Activated naive CD4-positive, alpha-beta T cell (primary cell): ENCODE measurements at regions not wholly inside any gene's neighbourhood (a gene's known extent, or its start where the extent isn't known, plus 50 kb on each side); places are given as distances from the start of the nearest gene placed in this dataset.
"Not testable (repeated sequence)": the region's sequence is repeated elsewhere in the genome, so short reads cannot be mapped to it uniquely, and the experiment has no call there.

Experiments used
- DNase-seq, 4 experiments: peaks; one replicate each; lab custom pipeline; 2025; lab: John Stamatoyannopoulos, UW

DNA sequence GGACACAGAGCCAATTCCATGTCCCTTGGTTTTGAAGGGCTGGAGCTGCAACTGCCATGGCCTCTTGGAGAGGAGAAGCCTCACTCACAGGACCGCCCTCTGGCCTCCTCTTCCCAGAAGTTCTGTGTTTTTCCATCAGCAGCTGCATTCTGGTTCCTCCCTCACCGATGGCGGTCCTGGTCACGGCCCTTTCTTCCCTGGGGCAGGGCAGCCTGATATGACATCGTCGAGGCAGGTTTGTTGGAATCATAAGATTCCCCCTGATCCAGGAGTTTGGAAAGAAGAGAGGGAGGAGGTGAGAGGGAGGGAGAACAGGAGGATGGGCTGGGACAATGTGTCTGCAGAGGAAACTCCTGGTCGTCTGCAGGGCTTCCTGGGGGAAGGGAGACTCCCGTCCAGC lies 82.7 kb upstream of the PDZD8 start:
- no peak for DNase-seq

DNA sequence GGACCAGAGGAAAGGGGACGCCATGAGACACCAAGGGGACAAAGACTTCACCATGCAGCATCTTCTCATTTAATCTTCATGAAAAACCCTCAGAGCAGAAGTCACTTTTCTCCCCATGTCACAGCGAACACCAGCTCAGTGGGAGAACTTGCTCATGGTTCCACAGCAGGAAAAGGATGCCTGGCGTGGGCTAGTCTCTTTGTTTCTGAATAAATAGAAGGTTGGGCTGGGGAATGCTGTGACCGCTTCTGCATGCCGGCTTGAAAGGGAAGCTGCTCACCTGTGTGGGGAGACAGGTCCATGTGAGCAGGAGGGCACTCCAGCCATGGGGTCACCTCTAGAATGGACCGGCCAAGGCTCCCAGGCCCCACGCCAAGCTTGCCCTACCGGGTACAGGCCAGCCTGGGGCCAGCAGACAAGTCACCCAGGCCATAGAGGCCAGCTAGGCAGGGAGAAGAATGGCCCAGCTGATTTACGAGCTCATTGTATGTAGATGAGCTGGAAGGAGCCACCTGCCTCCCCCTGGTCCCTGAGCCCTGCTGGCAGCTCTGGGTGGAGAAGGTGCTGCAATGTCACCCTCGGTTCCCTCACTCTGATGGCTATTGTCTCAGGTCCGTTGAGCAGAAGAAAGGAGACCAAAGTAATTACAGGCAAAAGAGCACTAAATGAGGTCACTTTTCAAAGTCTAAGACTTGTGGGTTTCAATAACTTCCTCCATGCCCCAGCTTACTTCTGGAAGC lies 82.0 kb upstream of the PDZD8 start:
- no peak for DNase-seq

DNA sequence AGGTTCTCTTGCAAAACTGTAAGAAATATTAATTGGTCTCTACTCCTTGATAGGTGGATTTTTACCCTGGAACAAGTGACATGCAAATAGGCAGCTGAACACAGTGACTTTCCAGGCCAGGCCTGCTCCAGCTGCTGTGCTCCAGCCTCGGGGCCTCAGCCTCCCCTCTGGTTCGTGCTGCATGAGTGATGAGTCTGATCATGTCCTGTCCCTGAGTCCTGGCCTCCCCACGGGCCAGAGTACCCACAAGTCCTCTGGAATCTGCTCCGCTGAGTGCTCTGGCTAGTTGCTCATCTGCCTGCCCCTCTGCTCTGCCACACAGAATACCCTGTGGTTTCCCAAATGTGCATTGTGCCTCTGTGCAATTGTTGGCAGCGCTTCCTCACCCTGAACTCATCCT lies 80.1 kb upstream of the PDZD8 start:
- DNase-seq: no peak

DNA sequence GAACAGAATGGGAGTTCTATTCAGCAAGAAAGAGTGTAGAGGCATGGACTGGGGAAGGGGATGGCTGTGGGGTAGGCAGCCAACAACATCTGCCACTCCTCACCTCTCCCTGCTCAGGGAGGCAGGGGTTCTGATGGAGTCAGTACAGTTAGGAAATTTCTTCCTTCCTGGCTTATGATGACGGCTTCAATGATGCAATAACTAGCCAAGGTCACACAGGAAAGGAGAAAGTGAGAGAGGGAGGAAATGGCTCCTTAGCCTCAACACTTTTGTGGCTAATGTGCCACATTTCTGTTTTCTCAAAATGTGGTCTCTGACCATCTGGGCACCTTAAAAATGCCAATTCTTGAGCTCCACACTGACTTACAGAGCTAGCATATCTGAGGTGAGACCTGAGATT lies 79.3 kb upstream of the PDZD8 start:
- no peak for DNase-seq

DNA sequence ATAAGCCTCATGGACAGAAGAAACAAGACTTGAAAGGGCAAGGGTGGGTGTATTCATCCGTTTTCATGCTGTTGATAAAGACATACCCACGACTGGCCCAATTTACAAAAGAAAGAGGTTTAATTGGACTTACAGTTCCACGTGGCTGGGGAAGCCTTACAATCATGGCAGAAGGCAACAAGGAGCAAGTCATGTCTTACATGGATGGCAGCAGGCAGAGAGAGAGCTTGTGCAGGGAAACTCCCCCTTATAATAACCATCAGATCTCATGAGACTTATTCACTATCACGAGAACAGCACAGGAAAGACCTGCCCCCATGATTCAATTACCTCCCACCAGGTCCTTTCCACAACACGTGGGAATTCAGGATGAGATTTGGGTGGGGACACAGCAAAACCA lies 78.2 kb upstream of the PDZD8 start:
- DNase-seq: not testable (repeated sequence)

DNA sequence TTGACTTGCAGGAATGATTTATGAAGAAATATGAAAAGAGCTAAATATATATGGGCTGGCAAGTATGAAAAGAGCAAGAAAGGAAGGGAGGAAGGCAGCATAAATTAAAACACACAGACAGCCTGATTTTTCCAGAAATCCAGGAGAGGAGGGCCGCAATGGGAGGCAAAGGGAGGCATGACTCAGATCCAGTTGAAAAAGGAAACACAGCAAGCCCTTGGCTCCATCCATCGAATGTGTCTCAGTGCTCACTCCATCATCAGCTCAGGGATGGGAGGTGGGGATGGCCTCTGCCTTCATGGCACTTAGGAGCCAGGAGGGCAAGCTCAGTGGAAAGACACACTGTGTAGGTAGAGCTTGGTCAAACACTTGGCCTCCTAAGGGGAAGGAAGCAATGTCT lies 75.7 kb upstream of the PDZD8 start:
- DNase-seq: no peak

DNA sequence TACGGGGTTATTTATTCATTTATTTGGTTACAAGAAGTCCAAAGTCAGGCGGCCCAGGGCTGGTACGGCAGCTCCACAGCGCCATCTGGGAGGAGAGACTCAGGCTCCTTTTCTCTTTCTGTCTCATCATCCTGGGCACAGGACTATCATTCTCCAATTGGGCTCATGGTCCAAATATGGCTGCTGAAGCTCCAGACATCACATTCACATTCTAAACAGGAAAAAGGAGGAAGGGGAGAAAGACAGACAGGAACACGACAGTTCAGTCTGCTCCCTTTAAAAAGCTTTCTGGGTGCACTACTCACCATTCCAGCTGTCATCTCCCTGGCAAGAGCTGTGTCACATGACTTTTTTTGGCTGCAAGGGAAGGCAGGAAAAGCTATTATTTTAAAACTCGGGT lies 74.4 kb upstream of the PDZD8 start:
- DNase-seq: no peak

DNA sequence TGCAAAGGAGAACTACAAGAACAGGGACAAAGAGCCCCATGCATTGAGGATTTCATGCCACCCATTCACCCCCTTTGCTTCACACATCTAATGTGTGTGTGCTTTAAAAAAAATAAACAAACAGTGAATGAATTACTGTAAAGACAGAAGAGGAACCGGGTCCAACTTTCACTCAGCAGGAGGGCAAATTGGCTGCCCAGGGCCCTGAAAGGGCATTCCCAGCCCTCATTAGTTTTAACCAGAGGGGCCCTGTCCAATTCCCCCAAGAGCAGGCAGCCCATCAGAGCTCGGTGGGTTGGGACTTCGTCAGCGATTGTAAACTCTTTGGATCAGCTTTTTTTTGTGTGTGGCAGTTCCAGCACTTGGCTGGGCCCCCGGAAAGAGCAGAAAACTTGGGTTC lies 73.6 kb upstream of the PDZD8 start:
- no peak for DNase-seq

DNA sequence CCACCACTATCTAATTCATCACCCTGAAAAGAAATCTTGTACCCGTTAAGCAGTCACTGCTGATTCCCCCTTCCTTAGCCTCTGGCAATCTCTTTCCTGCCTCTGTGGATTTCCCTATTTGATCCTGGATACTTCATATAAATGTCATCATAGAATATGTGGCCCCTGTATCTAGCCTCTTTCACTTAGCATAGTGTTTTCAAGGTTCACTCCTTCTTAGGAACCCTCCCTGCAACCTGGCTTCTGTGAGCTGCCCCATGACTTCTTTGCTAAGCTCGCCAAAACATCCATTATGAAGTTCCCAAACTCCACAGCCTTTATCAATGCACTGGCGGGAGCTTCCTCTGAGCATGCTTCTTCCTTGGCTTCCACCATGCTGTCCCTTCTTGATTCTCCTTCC lies 70.8 kb upstream of the PDZD8 start:
- DNase-seq: no peak

DNA sequence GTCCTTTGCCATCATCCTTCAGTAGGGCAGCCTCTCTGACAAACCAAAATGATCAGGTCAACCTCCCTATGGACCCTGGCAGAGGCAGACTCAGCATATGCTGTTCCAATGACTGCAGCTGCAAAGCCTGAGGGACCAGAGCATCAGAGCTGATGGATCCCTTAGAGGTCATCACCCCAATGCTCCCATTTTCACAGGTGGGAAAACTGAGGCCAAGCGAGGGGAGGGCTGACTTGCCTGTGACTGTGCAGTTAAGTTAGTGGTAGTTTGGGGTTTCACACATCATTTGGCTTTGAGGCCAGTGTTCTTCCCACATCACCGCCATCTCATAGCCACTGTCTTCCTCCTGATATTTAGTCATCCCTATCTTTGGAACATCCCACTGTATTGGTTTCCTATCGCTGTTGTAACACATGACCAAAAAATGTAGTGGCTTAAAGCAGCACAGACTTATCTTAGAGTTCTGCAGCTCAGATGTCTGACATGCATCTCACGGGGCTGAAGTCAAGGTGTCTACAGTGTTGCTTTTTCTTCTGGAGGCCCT lies 69.3 kb upstream of the PDZD8 start:
- no peak for DNase-seq

DNA sequence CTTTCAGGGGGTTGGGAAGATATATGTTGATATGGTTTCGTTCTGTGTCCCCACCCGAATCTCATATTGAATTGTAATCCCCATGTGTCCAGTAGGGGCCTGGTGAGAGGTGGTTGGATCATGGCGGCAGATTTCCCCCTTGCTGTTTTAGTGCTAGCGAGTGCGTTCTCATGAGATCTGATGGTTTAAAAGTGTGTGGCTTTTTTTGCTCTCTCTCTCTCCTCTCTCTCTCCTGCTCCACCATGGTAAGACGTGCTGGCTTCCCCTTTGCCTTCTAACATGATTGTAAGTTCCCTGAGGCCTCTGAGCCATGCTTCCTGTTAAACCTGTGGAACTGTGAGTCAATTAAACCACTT lies 68.4 kb upstream of the PDZD8 start:
- no peak for DNase-seq

DNA sequence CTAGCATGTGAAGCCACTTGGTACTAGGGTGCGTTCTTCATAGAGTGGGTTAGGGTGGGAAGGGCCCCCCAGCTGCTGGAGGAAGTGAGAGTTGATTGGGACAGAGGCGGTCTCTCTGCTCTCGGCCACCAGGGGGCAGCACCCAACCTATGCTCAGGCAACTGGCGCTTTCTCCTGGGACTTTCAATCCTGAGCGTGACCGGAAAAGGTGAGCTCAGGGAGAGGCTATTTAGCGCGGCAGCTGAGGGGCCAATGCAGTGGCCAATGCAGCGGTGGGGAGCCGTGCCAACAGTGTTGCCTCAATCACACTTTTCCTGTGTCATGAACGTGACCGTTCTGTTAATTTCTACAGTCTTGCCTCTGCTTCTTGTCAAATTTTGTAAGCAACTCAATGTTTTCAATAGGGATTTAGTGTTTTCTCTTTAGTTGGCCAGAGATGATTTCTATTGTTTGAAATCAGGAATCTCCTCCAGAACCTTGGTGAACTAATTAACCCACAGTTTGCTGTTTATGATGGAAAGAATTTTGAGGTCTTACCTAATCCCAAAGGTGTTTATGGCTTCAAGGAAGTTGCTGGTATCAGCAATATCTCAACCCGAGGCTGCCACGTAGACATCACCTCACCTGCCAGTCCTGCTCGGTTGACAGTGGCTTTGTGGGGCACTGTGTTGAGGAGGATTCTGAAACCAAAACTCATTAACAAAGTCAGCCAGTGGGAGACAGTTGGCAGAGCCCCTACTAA lies 67.9 kb upstream of the PDZD8 start:
- DNase-seq: peak in 3 of 4 experiments; percentile 6 to 32 (median 25)

DNA sequence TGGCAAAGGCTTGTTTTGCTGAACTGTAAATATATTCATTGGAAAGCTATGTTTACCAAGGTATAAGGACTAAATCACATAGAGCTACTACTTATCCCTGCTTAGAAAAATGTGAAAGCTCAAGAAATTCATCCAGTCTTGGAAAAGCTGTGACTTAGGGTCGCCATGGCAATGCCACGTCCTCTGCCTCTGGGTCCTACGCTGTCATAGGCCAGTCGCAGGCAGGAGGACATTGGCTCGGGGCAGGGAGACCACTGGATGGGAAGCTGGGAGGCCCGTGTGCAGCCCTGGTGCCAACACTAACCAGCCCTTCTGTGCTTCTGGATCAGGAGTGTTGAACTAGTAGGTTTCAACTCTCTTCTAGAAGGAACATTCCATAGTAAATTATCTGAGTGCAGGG lies 67.3 kb upstream of the PDZD8 start:
- no peak for DNase-seq

DNA sequence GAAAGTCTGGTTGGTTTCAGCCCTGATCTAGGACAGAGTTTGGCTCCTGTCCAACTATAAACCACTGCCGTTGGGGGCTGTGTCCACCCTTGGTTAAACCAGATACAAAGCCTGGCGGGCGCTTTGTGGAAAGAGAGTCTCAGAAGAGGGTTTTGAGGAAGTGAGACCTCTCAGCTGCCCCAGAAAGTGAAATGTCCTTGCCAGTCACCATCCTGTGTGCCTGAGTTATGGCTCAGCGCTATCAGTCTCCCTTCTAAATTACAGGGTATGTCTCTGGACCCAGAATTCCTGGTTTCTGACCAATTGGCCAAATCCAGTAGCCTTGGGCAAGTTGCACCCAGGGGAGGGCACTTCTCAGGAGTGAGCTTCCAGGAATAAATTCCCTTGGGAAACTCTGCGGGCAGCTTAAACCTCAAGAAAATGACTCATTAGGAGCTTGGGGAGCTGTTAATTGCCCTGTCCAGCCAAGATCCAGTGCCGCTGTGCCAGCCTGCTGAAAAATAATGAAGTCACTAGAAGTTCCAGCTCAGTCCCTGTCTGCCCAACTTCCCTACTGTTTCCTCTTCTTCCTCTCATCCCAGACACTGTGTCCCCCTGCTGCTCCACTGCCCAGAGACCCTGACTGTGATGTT lies 66.7 kb upstream of the PDZD8 start:
- no peak for DNase-seq

DNA sequence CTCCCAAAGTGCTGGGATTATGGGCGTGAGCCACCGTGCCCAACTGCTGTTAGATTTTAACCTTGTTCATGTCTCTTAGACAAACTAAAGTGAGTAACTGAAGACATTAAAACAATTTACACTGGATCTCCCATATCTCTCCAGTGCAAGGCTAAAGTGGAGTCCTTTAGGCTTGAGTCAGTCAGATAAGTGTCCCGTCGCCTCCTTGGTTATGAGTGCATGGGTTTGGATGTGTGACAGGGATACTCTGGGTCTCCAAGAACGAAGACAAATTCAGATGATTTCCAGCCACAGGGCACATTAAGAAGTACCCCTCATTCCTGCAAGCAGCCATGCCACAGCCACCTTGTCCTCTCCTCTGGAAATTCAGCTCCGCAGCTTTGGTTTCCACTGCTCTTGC lies 66.1 kb upstream of the PDZD8 start:
- no peak for DNase-seq

DNA sequence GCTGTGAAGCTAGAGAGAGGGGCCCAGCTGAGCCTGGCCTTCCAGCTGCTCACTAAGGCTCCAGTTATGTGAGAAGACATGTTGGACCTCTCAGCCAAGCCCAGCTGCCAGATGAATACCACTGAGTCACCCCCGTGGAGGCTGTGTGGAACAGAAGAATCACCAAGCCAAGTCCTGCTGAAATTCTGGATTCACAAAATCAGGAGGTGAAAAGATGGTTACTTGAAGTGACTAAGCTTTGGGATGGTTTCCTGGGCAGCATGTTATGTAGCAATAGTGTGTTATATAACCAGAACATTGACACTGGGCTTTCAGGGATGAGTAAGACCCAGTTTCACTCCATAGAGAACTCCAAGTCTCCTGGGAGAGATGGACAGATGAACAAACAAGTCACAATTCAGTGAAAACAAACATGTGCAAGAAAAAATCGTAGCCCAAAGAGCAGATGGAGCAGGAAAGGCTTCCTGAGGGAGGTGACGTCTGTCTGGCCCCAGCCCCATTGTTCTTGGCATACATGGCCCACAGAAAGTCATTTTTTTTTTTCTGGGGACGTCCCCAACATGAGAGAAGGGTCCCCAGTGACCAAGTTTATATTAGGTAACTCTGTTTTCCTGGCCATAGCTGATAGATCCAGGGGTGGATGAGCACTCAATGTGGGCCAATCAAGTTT lies 64.1 kb upstream of the PDZD8 start:
- no peak for DNase-seq

DNA sequence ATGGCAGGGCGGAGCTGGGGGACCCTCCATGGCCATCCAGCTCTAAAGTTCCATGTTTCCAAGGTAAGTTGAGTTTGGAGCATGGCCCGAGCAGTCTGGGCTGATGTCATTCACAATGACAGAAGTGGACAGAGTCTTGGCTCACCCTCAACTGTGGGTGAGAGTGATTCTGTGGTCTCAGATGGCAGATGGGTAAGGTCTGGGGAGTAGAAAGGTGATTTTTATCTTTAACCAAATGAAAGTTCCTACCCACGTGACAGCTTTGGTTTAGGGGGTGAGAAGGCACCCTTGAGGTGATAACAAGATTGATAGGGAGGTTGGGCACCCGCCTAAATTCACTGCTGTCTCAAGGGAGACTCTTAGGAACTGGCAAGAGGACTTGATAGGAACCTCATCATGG lies 57.6 kb upstream of the PDZD8 start:
- DNase-seq: no peak

DNA sequence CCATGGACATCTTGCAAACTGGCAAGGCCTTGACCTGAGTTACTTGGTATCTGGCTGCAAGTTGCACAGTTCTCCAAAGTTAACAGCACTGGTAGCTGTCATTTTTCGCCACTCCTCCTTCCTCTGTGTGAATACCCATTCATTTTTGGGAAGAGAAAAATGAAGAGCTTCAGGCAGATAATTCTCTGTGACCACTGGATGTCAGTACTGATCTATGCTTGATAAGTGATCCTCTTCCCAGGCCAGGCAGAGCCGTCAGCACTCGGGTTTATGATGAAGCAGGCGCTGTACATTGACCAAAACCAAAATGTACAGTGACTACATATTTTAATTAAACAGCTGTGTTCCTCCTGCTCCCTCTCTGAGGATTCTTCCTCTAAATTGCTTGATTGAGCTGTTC lies 55.9 kb upstream of the PDZD8 start:
- no peak for DNase-seq

DNA sequence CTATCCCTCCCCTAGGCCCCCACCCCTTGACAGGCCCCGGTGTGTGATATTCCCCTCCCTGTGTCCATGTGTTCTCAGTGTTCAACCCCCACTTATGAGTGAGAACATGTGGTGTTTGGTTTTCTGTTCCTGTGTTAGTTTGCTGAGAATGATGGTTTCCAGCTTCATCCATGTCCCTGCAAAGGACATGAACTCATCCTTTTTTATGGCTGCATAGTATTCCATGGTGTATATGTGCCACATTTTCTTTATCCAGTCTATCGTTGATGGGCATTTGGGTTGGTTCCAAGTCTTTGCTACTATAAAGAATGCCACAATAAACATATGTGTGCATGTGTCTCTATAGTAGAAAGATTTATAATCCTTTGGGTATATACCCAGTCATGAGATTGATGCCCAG lies 55.3 kb upstream of the PDZD8 start:
- DNase-seq: not testable (repeated sequence)

DNA sequence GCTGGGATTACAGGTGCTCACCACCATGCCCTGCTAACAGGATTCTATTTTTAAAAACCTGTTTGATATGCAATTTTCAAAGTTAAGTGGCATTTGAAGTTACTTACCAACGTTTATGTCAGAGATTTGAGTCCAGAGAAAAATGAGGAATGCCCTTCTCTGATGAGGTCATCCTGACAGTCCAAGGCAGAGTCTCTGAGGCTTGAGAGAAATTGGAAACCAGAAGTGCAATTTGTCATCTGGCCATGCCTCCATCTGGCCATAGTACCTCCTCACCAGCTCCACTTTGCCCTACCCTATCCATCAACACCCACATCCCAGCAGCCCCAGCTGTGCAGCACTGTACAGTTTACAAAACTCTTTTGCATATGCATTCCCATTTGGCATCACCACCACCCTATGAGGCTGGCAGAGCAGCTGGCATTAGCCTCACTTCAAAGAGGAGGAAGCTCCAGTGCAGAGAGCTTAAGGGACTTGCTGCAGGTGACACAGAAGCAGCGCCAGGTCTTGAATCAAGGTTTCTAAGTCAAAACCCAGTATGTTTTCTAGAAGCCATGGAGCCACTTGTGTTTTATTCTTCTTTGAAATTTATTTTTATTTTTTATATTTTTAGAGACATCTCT lies 54.5 kb upstream of the PDZD8 start:
- no peak for DNase-seq

DNA sequence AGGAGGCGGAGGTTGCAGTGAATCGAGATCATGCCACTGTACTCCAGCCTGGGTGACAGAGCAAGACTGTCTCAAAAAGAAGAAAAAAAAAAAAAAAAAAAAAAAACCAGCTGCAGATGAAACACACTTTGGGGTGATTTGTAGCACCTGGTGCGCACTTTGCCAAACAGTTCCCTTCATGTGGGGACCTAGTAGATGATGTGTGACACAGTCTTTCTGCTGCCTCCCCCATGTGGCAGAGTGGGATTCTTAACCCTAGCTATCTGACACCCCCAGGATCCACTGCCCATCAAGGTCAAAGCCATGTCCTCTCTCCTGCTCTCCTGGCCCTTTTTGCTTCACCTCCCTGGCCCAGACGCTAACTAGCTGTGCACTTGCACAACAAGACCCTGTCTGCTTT lies 52.1 kb upstream of the PDZD8 start:
- DNase-seq: no peak

DNA sequence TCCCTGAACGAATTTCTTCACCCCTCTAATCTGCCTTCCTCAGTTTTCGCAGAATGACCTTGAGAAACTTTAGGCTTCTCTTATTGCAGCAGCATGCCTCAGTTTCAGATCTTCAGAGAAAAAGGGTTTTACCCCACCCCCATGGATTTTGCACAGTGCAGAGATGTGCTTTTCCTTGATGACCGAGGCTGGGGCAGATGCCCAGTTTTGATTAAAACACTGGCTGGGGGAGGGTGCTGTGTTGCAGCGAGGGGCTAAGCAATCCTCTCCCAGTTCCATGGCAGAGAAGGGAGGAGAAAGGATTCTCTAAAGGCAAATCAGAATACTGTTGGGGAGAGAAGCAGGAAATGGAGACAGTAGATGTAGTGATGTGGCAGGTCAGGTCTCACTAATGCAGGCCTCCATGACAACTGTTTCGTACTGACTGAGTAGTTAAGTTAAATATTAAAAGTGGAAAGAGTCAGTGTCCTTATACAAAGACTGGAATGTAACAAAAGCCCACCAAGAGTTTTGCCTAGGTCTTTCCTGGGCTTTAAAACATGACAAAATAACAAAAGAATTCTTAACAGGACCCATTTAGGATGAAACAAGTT lies 50.8 kb upstream of the PDZD8 start:
- DNase-seq: no peak
